ENCODE measurements at regions not wholly inside any gene's neighbourhood (a gene's known extent, or its start where the extent isn't known, plus 50 kb on each side); places are given as distances from the start of the nearest gene placed in this dataset.

- TF ChIP-seq, protein P1, sequence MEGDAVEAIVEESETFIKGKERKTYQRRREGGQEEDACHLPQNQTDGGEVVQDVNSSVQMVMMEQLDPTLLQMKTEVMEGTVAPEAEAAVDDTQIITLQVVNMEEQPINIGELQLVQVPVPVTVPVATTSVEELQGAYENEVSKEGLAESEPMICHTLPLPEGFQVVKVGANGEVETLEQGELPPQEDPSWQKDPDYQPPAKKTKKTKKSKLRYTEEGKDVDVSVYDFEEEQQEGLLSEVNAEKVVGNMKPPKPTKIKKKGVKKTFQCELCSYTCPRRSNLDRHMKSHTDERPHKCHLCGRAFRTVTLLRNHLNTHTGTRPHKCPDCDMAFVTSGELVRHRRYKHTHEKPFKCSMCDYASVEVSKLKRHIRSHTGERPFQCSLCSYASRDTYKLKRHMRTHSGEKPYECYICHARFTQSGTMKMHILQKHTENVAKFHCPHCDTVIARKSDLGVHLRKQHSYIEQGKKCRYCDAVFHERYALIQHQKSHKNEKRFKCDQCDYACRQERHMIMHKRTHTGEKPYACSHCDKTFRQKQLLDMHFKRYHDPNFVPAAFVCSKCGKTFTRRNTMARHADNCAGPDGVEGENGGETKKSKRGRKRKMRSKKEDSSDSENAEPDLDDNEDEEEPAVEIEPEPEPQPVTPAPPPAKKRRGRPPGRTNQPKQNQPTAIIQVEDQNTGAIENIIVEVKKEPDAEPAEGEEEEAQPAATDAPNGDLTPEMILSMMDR (IDR thresholded peaks at IDR 0.05; ENCODE audit: borderline replicate concordance, control extremely low read depth, extremely low read depth, insufficient read depth, missing control alignments): no peak
- in situ Hi-C loops (cut with MboI; ENCODE audit: low sequenced_read_pairs, unreplicated experiment): no loop called here
- no peak for DNase-seq (ENCODE audit: low spot score)
Measured at GRCh38 chr7:152984421-152984820, 224.9 kb downstream of the ACTR3B start.

DNA sequence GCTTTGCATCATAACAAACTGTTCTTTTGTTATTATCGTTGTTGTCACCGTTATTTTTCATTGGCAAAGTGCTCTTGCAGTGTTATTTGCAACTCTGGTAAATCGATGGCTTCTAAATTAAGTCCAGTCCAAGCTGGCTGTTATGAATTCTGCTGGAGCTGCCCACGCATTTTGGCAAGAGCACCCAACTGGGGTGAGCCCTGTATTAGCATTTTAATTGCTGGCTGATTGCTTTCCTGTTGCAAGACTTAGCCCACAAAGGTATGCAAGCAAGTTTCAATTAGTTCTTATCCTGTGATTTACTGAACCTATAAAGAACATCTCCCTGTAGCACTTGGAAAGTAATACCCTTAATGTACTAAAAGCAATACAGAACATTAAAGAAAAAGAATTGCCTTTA is 226.8 kb downstream of the ACTR3B start:
- TF ChIP-seq, protein P1 (IDR thresholded peaks at IDR 0.05; ENCODE audit: borderline replicate concordance, control extremely low read depth, extremely low read depth, insufficient read depth, missing control alignments): no peak
- in situ Hi-C loops (cut with MboI; ENCODE audit: low sequenced_read_pairs, unreplicated experiment): no loop called here
- DNase-seq (ENCODE audit: low spot score): no peak

DNA sequence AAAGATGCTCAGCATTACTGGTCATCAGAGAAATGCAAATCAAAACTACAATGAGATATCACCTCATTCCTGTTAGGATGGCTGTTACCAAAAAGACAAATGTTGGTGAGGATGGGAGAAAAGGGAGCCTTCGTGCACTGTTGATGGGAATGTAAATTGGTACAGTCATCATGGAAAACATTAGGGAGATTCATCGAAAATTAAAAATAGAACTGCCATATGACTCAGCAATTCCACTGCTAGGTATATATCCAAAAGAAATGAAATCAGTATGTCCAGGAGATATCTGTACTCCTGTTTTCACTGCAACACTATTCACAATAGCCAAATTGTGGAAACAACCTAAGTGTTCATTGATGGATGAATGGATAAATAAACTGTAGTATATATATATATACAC is 228.1 kb downstream of the ACTR3B start:
- in situ Hi-C loops (cut with MboI; ENCODE audit: low sequenced_read_pairs, unreplicated experiment): no loop called here
- DNase-seq (ENCODE audit: low spot score): no peak
- TF ChIP-seq, protein P1 (IDR thresholded peaks at IDR 0.05; ENCODE audit: borderline replicate concordance, control extremely low read depth, extremely low read depth, insufficient read depth, missing control alignments): no peak

- in situ Hi-C loops (cut with MboI; ENCODE audit: low sequenced_read_pairs, unreplicated experiment): no loop called here
- TF ChIP-seq, protein P1 (IDR thresholded peaks at IDR 0.05; ENCODE audit: borderline replicate concordance, control extremely low read depth, extremely low read depth, insufficient read depth, missing control alignments): no peak
- DNase-seq (ENCODE audit: low spot score): no peak
Measured at GRCh38 chr7:152989889-152990380, 230.4 kb downstream of the ACTR3B start.

DNA sequence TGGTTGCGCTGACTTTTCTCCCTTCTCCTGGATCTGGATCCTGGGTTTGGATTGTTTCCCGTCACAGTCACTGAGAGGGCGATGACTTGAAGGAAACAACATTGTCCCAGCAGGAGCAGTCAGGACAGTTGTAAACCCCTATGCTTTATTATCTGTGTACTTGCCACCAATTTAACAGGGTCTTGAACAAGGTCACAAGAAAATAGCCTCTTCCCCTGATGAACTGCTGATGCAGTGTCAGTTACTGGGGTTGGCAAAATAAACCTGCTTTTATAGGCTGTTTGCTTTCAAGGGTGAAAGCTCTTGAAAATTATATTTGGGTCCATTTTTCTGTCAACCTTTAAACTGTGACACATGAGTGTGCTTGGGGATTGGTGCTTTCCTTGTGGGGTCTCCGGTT is 238.9 kb downstream of the ACTR3B start:
- DNase-seq (ENCODE audit: low spot score): no peak
- in situ Hi-C loops (cut with MboI; ENCODE audit: low sequenced_read_pairs, unreplicated experiment): no loop called here
- TF ChIP-seq, protein P1 (IDR thresholded peaks at IDR 0.05; ENCODE audit: borderline replicate concordance, control extremely low read depth, extremely low read depth, insufficient read depth, missing control alignments): no peak

DNA sequence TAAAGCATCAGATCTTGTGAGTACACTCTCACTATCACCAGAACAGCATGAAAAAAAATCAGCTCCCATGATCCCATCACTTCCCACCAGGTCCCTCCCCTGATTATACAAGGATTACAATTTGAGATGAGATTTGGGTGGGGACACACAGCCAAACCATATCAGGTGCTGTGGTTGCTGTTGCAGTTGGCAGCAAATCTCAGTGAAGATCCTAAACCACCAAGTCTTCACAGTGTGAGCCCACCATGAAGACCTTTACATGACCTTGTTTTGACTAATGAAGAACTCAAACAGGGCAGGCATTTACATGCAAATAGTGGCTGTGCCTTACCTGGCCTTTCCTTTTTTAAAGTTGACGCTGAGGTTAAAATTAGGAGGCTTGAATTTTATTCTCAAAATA is 242.6 kb downstream of the ACTR3B start:
- in situ Hi-C loops (cut with MboI; ENCODE audit: low sequenced_read_pairs, unreplicated experiment): no loop called here
- TF ChIP-seq, protein P1 (IDR thresholded peaks at IDR 0.05; ENCODE audit: borderline replicate concordance, control extremely low read depth, extremely low read depth, insufficient read depth, missing control alignments): no peak
- no peak for DNase-seq (ENCODE audit: low spot score)

DNA sequence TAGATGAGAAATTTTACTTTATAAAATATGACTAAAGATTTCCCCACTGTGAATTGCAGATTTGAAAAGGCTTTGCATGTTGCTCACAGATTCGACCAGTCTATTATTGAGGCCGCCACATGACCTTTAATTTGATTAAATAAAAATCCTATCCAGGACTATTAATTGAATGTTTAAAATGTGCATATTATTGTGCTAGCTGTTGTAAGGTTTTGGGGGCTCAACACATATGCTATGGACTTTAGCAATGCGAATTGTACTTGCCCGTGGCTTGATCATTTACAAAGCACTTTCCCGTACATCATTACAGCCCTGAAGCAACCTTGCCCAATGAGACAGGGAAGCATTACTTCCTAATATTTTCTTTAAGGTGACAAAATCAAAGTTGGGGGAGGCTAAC is 243.0 kb downstream of the ACTR3B start:
- DNase-seq (ENCODE audit: low spot score): no peak
- in situ Hi-C loops (cut with MboI; ENCODE audit: low sequenced_read_pairs, unreplicated experiment): no loop called here
- TF ChIP-seq, protein P1 (IDR thresholded peaks at IDR 0.05; ENCODE audit: borderline replicate concordance, control extremely low read depth, extremely low read depth, insufficient read depth, missing control alignments): no peak
